Kidney epithelial cell (primary cell): ENCODE measurements at regions not wholly inside any gene's neighbourhood (a gene's known extent, or its start where the extent isn't known, plus 50 kb on each side); places are given as distances from the start of the nearest gene placed in this dataset.

Source experiments
- DNase-seq: peaks from one replicate; pipeline ENCODE4 v3.0.0-alpha.2; 2010; ENCODE audit warnings: low read depth
- H3K27me3 ChIP-seq: 2 replicates; pipeline ENCODE4 v1.6.0; 2011; ENCODE audit warnings: low read length; ENCODE audit not compliant: control insufficient read depth, insufficient read depth
- H3K36me3 ChIP-seq: 2 replicates; pipeline ENCODE4 v1.5.1; 2011; ENCODE audit warnings: low read length; ENCODE audit not compliant: control insufficient read depth, insufficient read depth
- H3K4me3 ChIP-seq: 2 replicates; pipeline ENCODE4 v1.5.1; 2011; ENCODE audit warnings: low read depth, mild to moderate bottlenecking, control low read depth, low read length
- CTCF ChIP-seq: IDR thresholded peaks from 2 replicates; pipeline ENCODE4 v1.5.1; 2011; ENCODE audit warnings: mild to moderate bottlenecking, moderate library complexity, low read length, control low read depth, inconsistent platforms; ENCODE audit not compliant: insufficient read depth, poor library complexity, severe bottlenecking

- Histone ChIP-seq H3K36me3 (no peaks in the 10 kb centered on the region), H3K27me3 (no peaks in the 10 kb centered on the region), H3K4me3 (no peak overlapping the region)
- no peak for TF ChIP-seq CTCF
- no peak for DNase-seq
Observed at GRCh38 chr16:72551649-72552048, 379.7 kb upstream of the PMFBP1 start.

- Histone ChIP-seq H3K36me3 (no peaks in the 10 kb centered on the region), H3K27me3 (no peaks in the 10 kb centered on the region), H3K4me3 (no peak overlapping the region)
- TF ChIP-seq CTCF: no peak
- no peak for DNase-seq
Observed at GRCh38 chr16:72549878-72550277, 377.9 kb upstream of the PMFBP1 start.

GRCh38 chr16:72542102-72542501, 370.1 kb upstream of the PMFBP1 start:
- no peak for TF ChIP-seq CTCF
- no peak for DNase-seq
- no peaks in the 10 kb centered on the region for H3K27me3 ChIP-seq
- no peaks in the 10 kb centered on the region for H3K36me3 ChIP-seq
- no peak overlapping the region for H3K4me3 ChIP-seq

GRCh38 chr16:72537664-72538063, 365.7 kb upstream of the PMFBP1 start:
- DNase-seq: no peak
- Histone ChIP-seq H3K27me3 (no peaks in the 10 kb centered on the region), H3K4me3 (no peak overlapping the region), H3K36me3 (no peaks in the 10 kb centered on the region)
- TF ChIP-seq CTCF: no peak

GRCh38 chr16:72536723-72537435, 364.9 kb upstream of the PMFBP1 start:
- H3K36me3 ChIP-seq: no peaks in the 10 kb centered on the region
- DNase-seq: no peak
- no peak overlapping the region for H3K4me3 ChIP-seq
- no peak for TF ChIP-seq CTCF
- no peaks in the 10 kb centered on the region for H3K27me3 ChIP-seq

GRCh38 chr16:72532906-72533410, 361.0 kb upstream of the PMFBP1 start:
- TF ChIP-seq CTCF: no peak
- H3K36me3 ChIP-seq: no peaks in the 10 kb centered on the region
- no peaks in the 10 kb centered on the region for H3K27me3 ChIP-seq
- H3K4me3 ChIP-seq: no peak overlapping the region
- no peak for DNase-seq
